ENCODE measurements at regions not wholly inside any gene's neighbourhood (a gene's known extent, or its start where the extent isn't known, plus 50 kb on each side); places are given as distances from the start of the nearest gene placed in this dataset.
"Not testable (repeated sequence)": the region's sequence is repeated elsewhere in the genome, so short reads cannot be mapped to it uniquely, and the experiment has no call there.

DNA sequence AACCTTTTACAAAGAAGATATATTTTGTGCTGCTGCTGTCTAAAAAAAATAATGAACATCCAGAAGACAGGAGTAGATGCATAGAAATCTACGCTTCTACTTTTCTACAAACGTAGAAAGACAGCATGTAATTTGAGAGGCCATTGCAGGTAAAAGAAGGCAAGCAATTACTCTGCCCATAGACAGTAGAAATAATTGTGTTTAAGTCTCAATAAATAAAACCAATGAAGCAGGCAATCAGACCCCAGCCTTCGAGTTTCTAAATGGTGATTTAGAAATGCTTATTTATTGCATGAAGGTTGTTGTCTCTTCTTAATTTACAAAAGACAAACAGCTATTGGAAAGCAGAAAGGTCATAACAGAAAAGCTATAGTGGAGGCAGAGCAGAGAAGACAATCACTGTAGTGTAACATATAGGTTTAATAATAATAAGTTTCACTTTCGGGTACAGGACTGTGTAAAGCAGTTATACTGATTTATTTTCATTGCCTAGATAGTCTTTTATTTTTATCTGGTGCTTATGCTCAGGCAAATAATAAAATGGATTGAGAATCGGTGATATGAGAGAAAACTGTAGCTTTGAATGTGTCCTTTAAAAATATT, 123.0 kb upstream of the TACR3 start:
- Histone ChIP-seq H3K79me2 (ENCODE audit: insufficient read depth, low read length) (no peaks in the 10 kb centered on the region), H3K9ac (ENCODE audit: low read length) (no peak overlapping the region), H2AFZ (ENCODE audit: low read length) (no peak overlapping the region), H3K27ac (ENCODE audit: low read depth, low read length, poor library complexity, severe bottlenecking) (no peak overlapping the region), H3F3A (ENCODE audit: insufficient read depth, low read length) (no peaks in the 10 kb centered on the region), H4K20me1 (ENCODE audit: insufficient read depth, low read length) (no peaks in the 10 kb centered on the region), H3K4me3 (ENCODE audit: low read depth, low read length, poor library complexity, severe bottlenecking) (no peak overlapping the region), H3K4me2 (ENCODE audit: low read length) (no peak overlapping the region), H3K4me1 (ENCODE audit: insufficient read depth, low read length, severe bottlenecking) (no peaks in the 10 kb centered on the region), H3K9me3 (ENCODE audit: low read length) (no peaks in the 10 kb centered on the region), H3K36me3 (ENCODE audit: insufficient read depth, low read length) (no peaks in the 10 kb centered on the region), H3K9me2 (ENCODE audit: low read depth, low read length) (no peaks in the 10 kb centered on the region), H3K27me3 (ENCODE audit: insufficient read depth, low read length) (no peaks in the 10 kb centered on the region)
- TF ChIP-seq, protein P1, sequence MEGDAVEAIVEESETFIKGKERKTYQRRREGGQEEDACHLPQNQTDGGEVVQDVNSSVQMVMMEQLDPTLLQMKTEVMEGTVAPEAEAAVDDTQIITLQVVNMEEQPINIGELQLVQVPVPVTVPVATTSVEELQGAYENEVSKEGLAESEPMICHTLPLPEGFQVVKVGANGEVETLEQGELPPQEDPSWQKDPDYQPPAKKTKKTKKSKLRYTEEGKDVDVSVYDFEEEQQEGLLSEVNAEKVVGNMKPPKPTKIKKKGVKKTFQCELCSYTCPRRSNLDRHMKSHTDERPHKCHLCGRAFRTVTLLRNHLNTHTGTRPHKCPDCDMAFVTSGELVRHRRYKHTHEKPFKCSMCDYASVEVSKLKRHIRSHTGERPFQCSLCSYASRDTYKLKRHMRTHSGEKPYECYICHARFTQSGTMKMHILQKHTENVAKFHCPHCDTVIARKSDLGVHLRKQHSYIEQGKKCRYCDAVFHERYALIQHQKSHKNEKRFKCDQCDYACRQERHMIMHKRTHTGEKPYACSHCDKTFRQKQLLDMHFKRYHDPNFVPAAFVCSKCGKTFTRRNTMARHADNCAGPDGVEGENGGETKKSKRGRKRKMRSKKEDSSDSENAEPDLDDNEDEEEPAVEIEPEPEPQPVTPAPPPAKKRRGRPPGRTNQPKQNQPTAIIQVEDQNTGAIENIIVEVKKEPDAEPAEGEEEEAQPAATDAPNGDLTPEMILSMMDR (IDR thresholded peaks at IDR 0.05; ENCODE audit: low read length), result no peak
- TF ChIP-seq EZH2 (IDR thresholded peaks at IDR 0.05; ENCODE audit: borderline replicate concordance, low read length), result no peak

DNA sequence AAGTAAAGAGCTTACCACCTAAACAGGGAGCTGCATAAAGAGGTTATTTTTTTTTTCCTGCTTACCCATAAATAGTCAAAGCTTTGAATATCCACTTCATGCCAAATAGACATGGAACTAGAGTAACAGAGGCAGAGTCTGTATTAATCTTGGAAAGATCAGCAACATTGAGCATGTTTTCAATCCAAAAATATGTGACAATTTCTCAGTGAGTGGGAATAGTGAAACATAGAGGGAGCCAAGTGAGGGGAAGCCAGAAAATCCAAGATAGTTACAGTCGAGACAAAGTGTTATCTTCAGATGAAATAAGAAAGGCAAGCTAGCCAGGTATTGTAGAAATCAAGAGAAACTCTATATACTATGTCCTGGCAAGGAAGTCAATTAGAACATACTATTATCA, 122.3 kb upstream of the TACR3 start:
- Histone ChIP-seq H3K9me2 (ENCODE audit: low read depth, low read length) (no peaks in the 10 kb centered on the region), H4K20me1 (ENCODE audit: insufficient read depth, low read length) (no peaks in the 10 kb centered on the region), H3K27ac (ENCODE audit: low read depth, low read length, poor library complexity, severe bottlenecking) (no peak overlapping the region), H3F3A (ENCODE audit: insufficient read depth, low read length) (no peaks in the 10 kb centered on the region), H3K36me3 (ENCODE audit: insufficient read depth, low read length) (no peaks in the 10 kb centered on the region), H2AFZ (ENCODE audit: low read length) (no peak overlapping the region), H3K4me3 (ENCODE audit: low read depth, low read length, poor library complexity, severe bottlenecking) (no peak overlapping the region), H3K27me3 (ENCODE audit: insufficient read depth, low read length) (no peaks in the 10 kb centered on the region), H3K9me3 (ENCODE audit: low read length) (no peaks in the 10 kb centered on the region), H3K79me2 (ENCODE audit: insufficient read depth, low read length) (no peaks in the 10 kb centered on the region), H3K4me2 (ENCODE audit: low read length) (no peak overlapping the region), H3K9ac (ENCODE audit: low read length) (no peak overlapping the region), H3K4me1 (ENCODE audit: insufficient read depth, low read length, severe bottlenecking) (no peaks in the 10 kb centered on the region)
- TF ChIP-seq, protein P1 (IDR thresholded peaks at IDR 0.05; ENCODE audit: low read length), result no peak

DNA sequence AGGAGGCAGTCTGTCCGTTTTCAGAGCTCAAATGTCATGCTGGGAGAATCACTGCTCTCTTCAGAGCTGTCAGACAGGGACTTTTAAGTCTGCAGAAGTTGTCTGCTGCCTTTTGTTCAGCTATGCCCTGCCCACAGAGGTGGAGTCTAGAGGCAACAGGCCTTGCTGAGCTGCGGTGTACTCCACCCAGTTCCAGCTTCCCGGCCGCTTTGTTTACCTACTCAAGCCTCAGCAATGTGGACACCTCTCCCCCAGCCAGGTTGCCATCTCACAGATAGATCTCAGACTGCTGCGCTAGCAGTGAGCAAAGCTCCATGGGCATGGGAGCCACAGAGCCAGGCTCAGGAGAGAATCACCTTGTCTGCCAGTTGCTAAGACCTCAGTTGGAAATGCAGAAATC, 90.5 kb upstream of the TACR3 start:
- H3K79me2 ChIP-seq (ENCODE audit: insufficient read depth, low read length); H3K4me3 ChIP-seq (ENCODE audit: low read depth, low read length, poor library complexity, severe bottlenecking); H3K4me1 ChIP-seq (ENCODE audit: insufficient read depth, low read length, severe bottlenecking); H3K27me3 ChIP-seq (ENCODE audit: insufficient read depth, low read length); H3K9me2 ChIP-seq (ENCODE audit: low read depth, low read length); H2AFZ ChIP-seq (ENCODE audit: low read length); H3F3A ChIP-seq (ENCODE audit: insufficient read depth, low read length); H3K9me3 ChIP-seq (ENCODE audit: low read length); H4K20me1 ChIP-seq (ENCODE audit: insufficient read depth, low read length); H3K9ac ChIP-seq (ENCODE audit: low read length); H3K36me3 ChIP-seq (ENCODE audit: insufficient read depth, low read length); H3K27ac ChIP-seq (ENCODE audit: low read depth, low read length, poor library complexity, severe bottlenecking); H3K4me2 ChIP-seq (ENCODE audit: low read length): not testable (repeated sequence)

DNA sequence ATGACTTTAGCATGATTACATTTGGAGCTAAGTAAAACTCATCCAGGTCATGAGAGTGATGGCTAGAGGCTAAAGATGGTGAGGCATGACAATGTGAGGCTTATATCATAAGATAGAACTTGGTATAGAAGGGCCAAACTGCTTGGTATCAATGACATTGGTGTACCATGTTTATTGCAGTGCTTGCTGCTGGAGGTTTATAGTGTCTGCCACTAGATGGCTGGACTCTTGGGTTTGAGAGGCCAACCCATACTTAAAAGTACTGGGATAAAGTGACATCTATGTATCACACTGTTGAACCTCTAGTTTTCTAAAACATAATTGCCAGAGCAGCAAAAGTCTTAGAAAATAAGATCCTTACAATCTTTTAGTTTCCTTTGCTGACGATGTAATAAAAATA, 83.0 kb upstream of the TACR3 start:
- H3K9me3 ChIP-seq (ENCODE audit: low read length), result no peaks in the 10 kb centered on the region
- no peaks in the 10 kb centered on the region for H3F3A ChIP-seq (ENCODE audit: insufficient read depth, low read length)
- H3K27ac ChIP-seq (ENCODE audit: low read depth, low read length, poor library complexity, severe bottlenecking), result no peak overlapping the region
- H3K9ac ChIP-seq (ENCODE audit: low read length), result no peak overlapping the region
- H4K20me1 ChIP-seq (ENCODE audit: insufficient read depth, low read length), result no peaks in the 10 kb centered on the region
- no peak overlapping the region for H2AFZ ChIP-seq (ENCODE audit: low read length)
- no peaks in the 10 kb centered on the region for H3K27me3 ChIP-seq (ENCODE audit: insufficient read depth, low read length)
- H3K4me1 ChIP-seq (ENCODE audit: insufficient read depth, low read length, severe bottlenecking), result no peaks in the 10 kb centered on the region
- no peaks in the 10 kb centered on the region for H3K36me3 ChIP-seq (ENCODE audit: insufficient read depth, low read length)
- no peak overlapping the region for H3K4me2 ChIP-seq (ENCODE audit: low read length)
- TF ChIP-seq, protein P1 (IDR thresholded peaks at IDR 0.05; ENCODE audit: low read length), result no peak
- TF ChIP-seq EZH2 (IDR thresholded peaks at IDR 0.05; ENCODE audit: borderline replicate concordance, low read length), result no peak
- H3K9me2 ChIP-seq (ENCODE audit: low read depth, low read length), result no peaks in the 10 kb centered on the region
- no peaks in the 10 kb centered on the region for H3K79me2 ChIP-seq (ENCODE audit: insufficient read depth, low read length)
- no peak overlapping the region for H3K4me3 ChIP-seq (ENCODE audit: low read depth, low read length, poor library complexity, severe bottlenecking)

Measured in OCI-LY1 (cell line).